Epithelial cell of proximal tubule (primary cell): ENCODE measurements at regions not wholly inside any gene's neighbourhood (a gene's known extent, or its start where the extent isn't known, plus 50 kb on each side); places are given as distances from the start of the nearest gene placed in this dataset.

Source experiments
- DNase-seq: peaks from one replicate; pipeline ENCODE4 v3.0.0-alpha.2; 2011; ENCODE audit warnings: low read depth
- H3K4me3 ChIP-seq: 2 replicates; pipeline ENCODE4 v1.5.1; 2011; ENCODE audit warnings: low read depth, mild to moderate bottlenecking, low read length
- TF ChIP-seq, protein P1 (sequence below): conservative IDR thresholded peaks from 2 replicates; pipeline ENCODE4 v1.5.1; 2012; ENCODE audit warnings: low read depth, mild to moderate bottlenecking, low read length

- H3K4me3 ChIP-seq, result no peak overlapping the region
- DNase-seq, result no peak
- TF ChIP-seq, protein P1, sequence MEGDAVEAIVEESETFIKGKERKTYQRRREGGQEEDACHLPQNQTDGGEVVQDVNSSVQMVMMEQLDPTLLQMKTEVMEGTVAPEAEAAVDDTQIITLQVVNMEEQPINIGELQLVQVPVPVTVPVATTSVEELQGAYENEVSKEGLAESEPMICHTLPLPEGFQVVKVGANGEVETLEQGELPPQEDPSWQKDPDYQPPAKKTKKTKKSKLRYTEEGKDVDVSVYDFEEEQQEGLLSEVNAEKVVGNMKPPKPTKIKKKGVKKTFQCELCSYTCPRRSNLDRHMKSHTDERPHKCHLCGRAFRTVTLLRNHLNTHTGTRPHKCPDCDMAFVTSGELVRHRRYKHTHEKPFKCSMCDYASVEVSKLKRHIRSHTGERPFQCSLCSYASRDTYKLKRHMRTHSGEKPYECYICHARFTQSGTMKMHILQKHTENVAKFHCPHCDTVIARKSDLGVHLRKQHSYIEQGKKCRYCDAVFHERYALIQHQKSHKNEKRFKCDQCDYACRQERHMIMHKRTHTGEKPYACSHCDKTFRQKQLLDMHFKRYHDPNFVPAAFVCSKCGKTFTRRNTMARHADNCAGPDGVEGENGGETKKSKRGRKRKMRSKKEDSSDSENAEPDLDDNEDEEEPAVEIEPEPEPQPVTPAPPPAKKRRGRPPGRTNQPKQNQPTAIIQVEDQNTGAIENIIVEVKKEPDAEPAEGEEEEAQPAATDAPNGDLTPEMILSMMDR, result no peak
Measured at GRCh38 chr1:163725551-163725950, 403.8 kb downstream of the NUF2 start.

DNA sequence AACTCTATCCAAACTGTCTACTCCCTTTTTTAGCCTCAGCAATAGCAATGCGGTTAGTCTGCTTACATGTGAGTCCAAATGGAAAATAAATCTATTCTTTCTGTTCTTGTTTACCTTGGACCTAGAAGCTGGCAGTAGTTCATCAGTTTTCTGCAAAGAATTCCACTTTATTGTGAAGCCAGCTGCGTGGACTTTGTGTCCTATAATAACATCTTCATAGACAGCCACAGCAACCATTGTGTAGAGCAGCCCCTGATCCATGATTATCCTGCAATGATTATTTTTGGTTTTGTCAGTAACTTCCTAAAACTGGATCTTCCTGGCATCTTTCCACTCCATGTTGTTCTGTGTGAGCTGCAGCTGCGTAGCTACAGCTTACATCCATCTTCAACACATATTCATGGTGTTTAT is 408.7 kb downstream of the NUF2 start:
- TF ChIP-seq, protein P1, result no peak
- H3K4me3 ChIP-seq, result no peak overlapping the region
- DNase-seq, result no peak

GRCh38 chr1:163737261-163737660 is 415.5 kb downstream of the NUF2 start:
- no peak overlapping the region for H3K4me3 ChIP-seq
- no peak for DNase-seq
- TF ChIP-seq, protein P1, result no peak

- TF ChIP-seq, protein P1, result no peak
- no peak for DNase-seq
- H3K4me3 ChIP-seq, result no peak overlapping the region
Measured at GRCh38 chr1:163744301-163744887, 422.6 kb downstream of the NUF2 start.

- no peak overlapping the region for H3K4me3 ChIP-seq
- DNase-seq, result no peak
- TF ChIP-seq, protein P1, result no peak
Measured at GRCh38 chr1:163745204-163745603, 423.4 kb downstream of the NUF2 start.

DNA sequence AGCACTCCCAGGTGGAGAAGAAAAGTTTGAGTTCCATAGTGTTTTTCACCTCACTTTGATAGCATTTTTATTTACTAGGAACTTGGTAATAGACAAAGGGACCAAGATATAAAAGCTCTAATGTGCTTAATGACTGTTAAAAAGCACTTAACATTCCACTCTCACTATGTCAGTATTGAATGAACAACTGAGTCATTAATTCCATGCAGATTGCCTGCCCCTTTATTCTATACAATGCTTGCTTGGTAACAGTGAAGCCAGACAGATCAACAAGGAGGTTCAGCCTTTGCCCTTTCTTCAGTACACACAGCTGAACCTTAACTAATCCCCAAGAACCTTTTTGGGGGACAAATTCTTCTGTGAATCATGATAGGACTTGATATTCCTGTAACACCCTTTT is 425.5 kb downstream of the NUF2 start:
- no peak overlapping the region for H3K4me3 ChIP-seq
- TF ChIP-seq, protein P1, result no peak
- no peak for DNase-seq

- H3K4me3 ChIP-seq, result no peak overlapping the region
- DNase-seq, result no peak
- TF ChIP-seq, protein P1, result no peak
Measured at GRCh38 chr1:163747855-163748254, 426.1 kb downstream of the NUF2 start.
